ENCODE measurements at regions not wholly inside any gene's neighbourhood (a gene's known extent, or its start where the extent isn't known, plus 50 kb on each side); places are given as distances from the start of the nearest gene placed in this dataset.

- TF ChIP-seq CTCF (IDR thresholded peaks at IDR 0.05; ENCODE audit: insufficient read depth, low read length, severe bottlenecking) = no peak
- DNase-seq (ENCODE audit: low read depth) (no peak), FAIRE-seq (no peak)
- no peaks in the 10 kb centered on the region for H3K36me3 ChIP-seq (ENCODE audit: control insufficient read depth, insufficient read depth, low read length)
- H3K27me3 ChIP-seq (ENCODE audit: control insufficient read depth, insufficient read depth, low read length) = no peaks in the 10 kb centered on the region
- no peak overlapping the region for H3K4me3 ChIP-seq (ENCODE audit: low read depth, low read length)
Observed at GRCh38 chr3:16667633-16668032, 62.4 kb upstream of the DAZL start.

- Histone ChIP-seq H3K27me3 (ENCODE audit: control insufficient read depth, insufficient read depth, low read length) (no peaks in the 10 kb centered on the region), H3K4me3 (ENCODE audit: low read depth, low read length) (no peak overlapping the region), H3K36me3 (ENCODE audit: control insufficient read depth, insufficient read depth, low read length) (no peaks in the 10 kb centered on the region)
- DNase-seq (ENCODE audit: low read depth) (no peak), FAIRE-seq (no peak)
- no peak for TF ChIP-seq CTCF (IDR thresholded peaks at IDR 0.05; ENCODE audit: insufficient read depth, low read length, severe bottlenecking)
Observed at GRCh38 chr3:16668776-16669545, 63.7 kb upstream of the DAZL start.

GRCh38 chr3:16670191-16670590 is 65.0 kb upstream of the DAZL start:
- DNase-seq (ENCODE audit: low read depth) (no peak), FAIRE-seq (no peak)
- Histone ChIP-seq H3K36me3 (ENCODE audit: control insufficient read depth, insufficient read depth, low read length) (no peaks in the 10 kb centered on the region), H3K27me3 (ENCODE audit: control insufficient read depth, insufficient read depth, low read length) (no peaks in the 10 kb centered on the region), H3K4me3 (ENCODE audit: low read depth, low read length) (no peak overlapping the region)
- TF ChIP-seq CTCF (IDR thresholded peaks at IDR 0.05; ENCODE audit: insufficient read depth, low read length, severe bottlenecking) = no peak

- DNase-seq (ENCODE audit: low read depth) (no peak), FAIRE-seq (no peak)
- no peaks in the 10 kb centered on the region for H3K27me3 ChIP-seq (ENCODE audit: control insufficient read depth, insufficient read depth, low read length)
- no peak overlapping the region for H3K4me3 ChIP-seq (ENCODE audit: low read depth, low read length)
- H3K36me3 ChIP-seq (ENCODE audit: control insufficient read depth, insufficient read depth, low read length) = no peaks in the 10 kb centered on the region
- TF ChIP-seq CTCF (IDR thresholded peaks at IDR 0.05; ENCODE audit: insufficient read depth, low read length, severe bottlenecking) = no peak
Observed at GRCh38 chr3:16671690-16672089, 66.5 kb upstream of the DAZL start.

- DNase-seq (ENCODE audit: low read depth) (no peak), FAIRE-seq (no peak)
- Histone ChIP-seq H3K4me3 (ENCODE audit: low read depth, low read length) (no peak overlapping the region), H3K36me3 (ENCODE audit: control insufficient read depth, insufficient read depth, low read length) (no peaks in the 10 kb centered on the region), H3K27me3 (ENCODE audit: control insufficient read depth, insufficient read depth, low read length) (no peaks in the 10 kb centered on the region)
- TF ChIP-seq CTCF (IDR thresholded peaks at IDR 0.05; ENCODE audit: insufficient read depth, low read length, severe bottlenecking) = no peak
Observed at GRCh38 chr3:16673530-16673929, 68.3 kb upstream of the DAZL start.

- DNase-seq (ENCODE audit: low read depth) (no peak), FAIRE-seq (no peak)
- Histone ChIP-seq H3K36me3 (ENCODE audit: control insufficient read depth, insufficient read depth, low read length) (no peaks in the 10 kb centered on the region), H3K4me3 (ENCODE audit: low read depth, low read length) (no peak overlapping the region), H3K27me3 (ENCODE audit: control insufficient read depth, insufficient read depth, low read length) (no peaks in the 10 kb centered on the region)
- no peak for TF ChIP-seq CTCF (IDR thresholded peaks at IDR 0.05; ENCODE audit: insufficient read depth, low read length, severe bottlenecking)
Observed at GRCh38 chr3:16675805-16676204, 70.6 kb upstream of the DAZL start.
